Liver (tissue), 8 donors: ENCODE measurements at regions not wholly inside any gene's neighbourhood (a gene's known extent, or its start where the extent isn't known, plus 50 kb on each side); places are given as distances from the start of the nearest gene placed in this dataset.
A peak's percentile ranks its signal among the peaks of the same experiment; 100 is the strongest.

Experiments used
- DNase-seq: peaks from one replicate; pipeline ENCODE4 v3.0.0-alpha.2; 2017; ENCODE audit warnings: low spot score
- H3K27ac ChIP-seq, 2 donors: one replicate each; pipeline ENCODE4 v1.7.0; 2013; ENCODE audit warnings: inconsistent platforms in 2 of 2, low read length in 2 of 2, control low read depth in 1 of 2, low read depth in 1 of 2, mild to moderate bottlenecking in 1 of 2
- H3K27me3 ChIP-seq, 4 donors: one replicate each; pipeline versions ENCODE4 v1.6.1 to v1.7.0; 2013; ENCODE audit warnings: low read length in 3 of 4, inconsistent platforms in 1 of 4, mild to moderate bottlenecking in 1 of 4, moderate library complexity in 1 of 4; ENCODE audit not compliant: control insufficient read depth in 4 of 4, insufficient read depth in 4 of 4
- H3K36me3 ChIP-seq, 4 donors: one replicate each; pipeline versions ENCODE4 v1.6.1 to v1.7.0; 2013; ENCODE audit warnings: low read length in 3 of 4, mild to moderate bottlenecking in 3 of 4, low read depth in 1 of 4, moderate library complexity in 1 of 4; ENCODE audit not compliant: control insufficient read depth in 4 of 4, insufficient read depth in 3 of 4
- H3K4me1 ChIP-seq, 4 donors: one replicate each; pipeline versions ENCODE4 v1.6.1 to v1.7.0; 2013; ENCODE audit warnings: low read length in 3 of 4, mild to moderate bottlenecking in 3 of 4, moderate library complexity in 1 of 4; ENCODE audit not compliant: control insufficient read depth in 4 of 4, insufficient read depth in 4 of 4
- H3K4me3 ChIP-seq, 3 donors: one replicate each; pipeline versions ENCODE4 v1.6.1 to v1.7.0; 2013; ENCODE audit warnings: low read length in 3 of 3, control low read depth in 1 of 3, low read depth in 1 of 3, mild to moderate bottlenecking in 1 of 3
- H3K9ac ChIP-seq, 2 donors: one replicate each; pipeline ENCODE4 v1.7.0; 2013; ENCODE audit warnings: low read length in 2 of 2, mild to moderate bottlenecking in 2 of 2, moderate library complexity in 2 of 2, control low read depth in 1 of 2, low read depth in 1 of 2
- H3K9me3 ChIP-seq, 4 donors: one replicate each; pipeline versions ENCODE4 v1.6.1 to v1.7.0; 2013; ENCODE audit warnings: low read length in 3 of 4; ENCODE audit not compliant: control insufficient read depth in 4 of 4
- ATF3 ChIP-seq: IDR thresholded peaks from 2 replicates; pipeline ENCODE4 v1.6.1; 2016; ENCODE audit warnings: antibody characterized with exemption
- CTCF ChIP-seq: fragments of 150-350 bp; IDR thresholded peaks from 2 replicates; pipeline ENCODE4 v1.5.1; 2017; ENCODE audit warnings: improper control_type of control experiment, low read depth, low read length; ENCODE audit not compliant: missing input control
- EGR1 ChIP-seq, 2 donors: IDR thresholded peaks; 2 replicates each; pipeline ENCODE4 v1.6.1; 2016 to 2018; ENCODE audit warnings: antibody characterized with exemption in 2 of 2, low read depth in 2 of 2
- FOXA1 ChIP-seq: IDR thresholded peaks from 2 replicates; pipeline ENCODE4 v1.6.1; 2016; ENCODE audit warnings: antibody characterized with exemption
- FOXA2 ChIP-seq: IDR thresholded peaks from 2 replicates; pipeline ENCODE4 v1.6.1; 2016; ENCODE audit warnings: antibody characterized with exemption
- GABPA ChIP-seq, 2 donors: IDR thresholded peaks in 1 of 2; conservative IDR thresholded peaks in 1 of 2; 2 replicates each; pipeline ENCODE4 v1.6.1; 2016; ENCODE audit warnings: antibody characterized with exemption in 2 of 2, mild to moderate bottlenecking in 1 of 2, moderate library complexity in 1 of 2
- HNF4A ChIP-seq, 2 donors: conservative IDR thresholded peaks; 2 replicates each; pipeline ENCODE4 v1.6.1; 2016; ENCODE audit warnings: antibody characterized with exemption in 2 of 2, mild to moderate bottlenecking in 2 of 2
- HNF4G ChIP-seq: IDR thresholded peaks from 2 replicates; pipeline ENCODE4 v1.6.1; 2016; ENCODE audit warnings: antibody characterized with exemption
- JUND ChIP-seq, 2 donors: IDR thresholded peaks; 2 replicates each; pipeline ENCODE4 v1.6.1; 2016; ENCODE audit warnings: antibody characterized with exemption in 2 of 2
- MAX ChIP-seq: IDR thresholded peaks from 2 replicates; pipeline ENCODE4 v1.6.1; 2016; ENCODE audit warnings: antibody characterized with exemption
- NR2F2 ChIP-seq: IDR thresholded peaks from 2 replicates; pipeline ENCODE4 v1.6.1; 2016; ENCODE audit warnings: antibody characterized with exemption
- RAD21 ChIP-seq, 2 donors: IDR thresholded peaks; 2 replicates each; pipeline ENCODE4 v1.6.1; 2016; ENCODE audit warnings: antibody characterized with exemption in 2 of 2, mild to moderate bottlenecking in 2 of 2
- RXRA ChIP-seq, 2 donors: IDR thresholded peaks; 2 replicates each; pipeline ENCODE4 v1.6.1; 2017 to 2018; ENCODE audit warnings: antibody characterized with exemption in 2 of 2, mild to moderate bottlenecking in 1 of 2
- SP1 ChIP-seq: IDR thresholded peaks from 2 replicates; pipeline ENCODE4 v1.6.1; 2018; ENCODE audit warnings: antibody characterized with exemption, mild to moderate bottlenecking
- TAF1 ChIP-seq: conservative IDR thresholded peaks from 2 replicates; pipeline ENCODE4 v1.6.1; 2016; ENCODE audit warnings: antibody characterized with exemption, mild to moderate bottlenecking
- YY1 ChIP-seq: IDR thresholded peaks from 2 replicates; pipeline ENCODE4 v1.6.1; 2016; ENCODE audit warnings: antibody characterized with exemption, mild to moderate bottlenecking
- ZBTB33 ChIP-seq: IDR thresholded peaks from 2 replicates; pipeline ENCODE4 v1.6.1; 2016; ENCODE audit warnings: antibody characterized with exemption
- WGBS: extraction: QIAGEN DNeasy Blood & Tissue Kit; methylation state at CpG from one replicate; pipeline ENCODE4 v1.1.7; 2013; 5-methylcytosine and 5-hydroxymethylcytosine counted together
- TF ChIP-seq, protein P1 (sequence below): IDR thresholded peaks from 2 replicates; pipeline ENCODE4 v1.6.1; 2016; ENCODE audit warnings: antibody characterized with exemption, mild to moderate bottlenecking
- donor health status: healthy.
- donor health status: healthy.
- donor health status: healthy.
- donor health status: healthy.
- donor health status: healthy.

- Histone ChIP-seq H3K27ac (peak overlapping the region; percentile 74 to 84), H3K27me3 (no peaks in the 10 kb centered on the region), H3K4me1 (peaks cover 10 to 40% (median 33%) of the 10 kb centered on the region in 4 donors), H3K4me3 (no peak overlapping the region), H3K36me3 (no peaks in the 10 kb centered on the region), H3K9me3 (no peaks in the 10 kb centered on the region), H3K9ac (peak overlapping the region; percentile 1 to 19)
- TF ChIP-seq SP1 (no peak), CTCF (no peak)
- TF ChIP-seq, protein P1, sequence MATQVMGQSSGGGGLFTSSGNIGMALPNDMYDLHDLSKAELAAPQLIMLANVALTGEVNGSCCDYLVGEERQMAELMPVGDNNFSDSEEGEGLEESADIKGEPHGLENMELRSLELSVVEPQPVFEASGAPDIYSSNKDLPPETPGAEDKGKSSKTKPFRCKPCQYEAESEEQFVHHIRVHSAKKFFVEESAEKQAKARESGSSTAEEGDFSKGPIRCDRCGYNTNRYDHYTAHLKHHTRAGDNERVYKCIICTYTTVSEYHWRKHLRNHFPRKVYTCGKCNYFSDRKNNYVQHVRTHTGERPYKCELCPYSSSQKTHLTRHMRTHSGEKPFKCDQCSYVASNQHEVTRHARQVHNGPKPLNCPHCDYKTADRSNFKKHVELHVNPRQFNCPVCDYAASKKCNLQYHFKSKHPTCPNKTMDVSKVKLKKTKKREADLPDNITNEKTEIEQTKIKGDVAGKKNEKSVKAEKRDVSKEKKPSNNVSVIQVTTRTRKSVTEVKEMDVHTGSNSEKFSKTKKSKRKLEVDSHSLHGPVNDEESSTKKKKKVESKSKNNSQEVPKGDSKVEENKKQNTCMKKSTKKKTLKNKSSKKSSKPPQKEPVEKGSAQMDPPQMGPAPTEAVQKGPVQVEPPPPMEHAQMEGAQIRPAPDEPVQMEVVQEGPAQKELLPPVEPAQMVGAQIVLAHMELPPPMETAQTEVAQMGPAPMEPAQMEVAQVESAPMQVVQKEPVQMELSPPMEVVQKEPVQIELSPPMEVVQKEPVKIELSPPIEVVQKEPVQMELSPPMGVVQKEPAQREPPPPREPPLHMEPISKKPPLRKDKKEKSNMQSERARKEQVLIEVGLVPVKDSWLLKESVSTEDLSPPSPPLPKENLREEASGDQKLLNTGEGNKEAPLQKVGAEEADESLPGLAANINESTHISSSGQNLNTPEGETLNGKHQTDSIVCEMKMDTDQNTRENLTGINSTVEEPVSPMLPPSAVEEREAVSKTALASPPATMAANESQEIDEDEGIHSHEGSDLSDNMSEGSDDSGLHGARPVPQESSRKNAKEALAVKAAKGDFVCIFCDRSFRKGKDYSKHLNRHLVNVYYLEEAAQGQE = peak; percentile 41
- WGBS = 69% methylated on average over 4 of the region's 4 CpGs
- DNase-seq = no peak
Observed at GRCh38 chr5:74919041-74919440, 52.9 kb upstream of the FAM169A start.

- Histone ChIP-seq H3K36me3 (no peaks in the 10 kb centered on the region), H3K9me3 (no peaks in the 10 kb centered on the region), H3K27me3 (no peaks in the 10 kb centered on the region), H3K27ac (peak overlapping the region; percentile 74 to 84), H3K4me3 (peak overlapping the region in 1 of 3 donors; percentile 12), H3K4me1 (peaks cover 10 to 40% (median 33%) of the 10 kb centered on the region in 4 donors), H3K9ac (peak overlapping the region; percentile 19 to 45)
- TF ChIP-seq RXRA (IDR thresholded peaks at IDR 0.05) (peak; percentile 76 to 87), GABPA (IDR thresholded peaks at IDR 0.05 in 1 of 2, conservative IDR thresholded peaks at IDR 0.05 in 1 of 2) (peak; percentile 5 to 65), CTCF (no peak), YY1 (peak; percentile 59), ATF3 (peak; percentile 63), FOXA1 (no peak), HNF4G (peak; percentile 92), RAD21 (IDR thresholded peaks at IDR 0.05) (peak; percentile 44 to 56), SP1 (peak; percentile 97), FOXA2 (peak; percentile 67), HNF4A (conservative IDR thresholded peaks at IDR 0.05) (peak; percentile 94), JUND (IDR thresholded peaks at IDR 0.05) (peak; percentile 75 to 82), MAX (peak; percentile 75), TAF1 (peak; percentile 69), EGR1 (IDR thresholded peaks at IDR 0.05; ENCODE audit: low read depth in 2 of 2) (peak in 1 of 2 donors; percentile 35), NR2F2 (no peak), ZBTB33 (peak; percentile 57)
- TF ChIP-seq, protein P1 = peak; percentile 87
- no peak for DNase-seq
- WGBS = 31% methylated on average over 4 of the region's 4 CpGs
Observed at GRCh38 chr5:74918232-74918669, 52.1 kb upstream of the FAM169A start.
